ENCODE measurements at regions not wholly inside any gene's neighbourhood (a gene's known extent, or its start where the extent isn't known, plus 50 kb on each side); places are given as distances from the start of the nearest gene placed in this dataset.
A peak's percentile ranks its signal among the peaks of the same experiment; 100 is the strongest.

- H3K9me3 ChIP-seq (ENCODE audit: insufficient read depth, low read depth), result no peaks in the 10 kb centered on the region; the same call in 1 of the 2 replicates
- H3F3A ChIP-seq (ENCODE audit: insufficient read depth, low read depth), result peaks cover 7% of the 10 kb centered on the region; the same call in 1 of the 2 replicates
- ChIA-PET POLR2A (ENCODE audit: unreplicated experiment) (no interaction called here), CTCF (no interaction called here)
- no peak overlapping the region for H3K4me2 ChIP-seq
- no peaks in the 10 kb centered on the region for H4K20me1 ChIP-seq (ENCODE audit: insufficient read depth)
- no peak overlapping the region for H2AFZ ChIP-seq
- intact Hi-C loops (cut with micrococcal nuclease; ENCODE audit: unreplicated experiment), result no loop called here
- H3K27me3 ChIP-seq (ENCODE audit: insufficient read depth, low read depth), result no peaks in the 10 kb centered on the region
- H3K79me2 ChIP-seq (ENCODE audit: low read depth), result no peaks in the 10 kb centered on the region
- no TSS peak for BruUV-seq (replicated peaks)
- DNase-seq, result no peak
- no peak overlapping the region for H3K27ac ChIP-seq
- H3K4me3 ChIP-seq, result no peak overlapping the region
- no peaks in the 10 kb centered on the region for H3K9me2 ChIP-seq (ENCODE audit: insufficient read depth)
- H3K36me3 ChIP-seq (ENCODE audit: low read depth), result no peaks in the 10 kb centered on the region
- peaks cover 12% of the 10 kb centered on the region for H3K4me1 ChIP-seq (replicated peaks; ENCODE audit: insufficient read depth)
- TF ChIP-seq, protein P1, sequence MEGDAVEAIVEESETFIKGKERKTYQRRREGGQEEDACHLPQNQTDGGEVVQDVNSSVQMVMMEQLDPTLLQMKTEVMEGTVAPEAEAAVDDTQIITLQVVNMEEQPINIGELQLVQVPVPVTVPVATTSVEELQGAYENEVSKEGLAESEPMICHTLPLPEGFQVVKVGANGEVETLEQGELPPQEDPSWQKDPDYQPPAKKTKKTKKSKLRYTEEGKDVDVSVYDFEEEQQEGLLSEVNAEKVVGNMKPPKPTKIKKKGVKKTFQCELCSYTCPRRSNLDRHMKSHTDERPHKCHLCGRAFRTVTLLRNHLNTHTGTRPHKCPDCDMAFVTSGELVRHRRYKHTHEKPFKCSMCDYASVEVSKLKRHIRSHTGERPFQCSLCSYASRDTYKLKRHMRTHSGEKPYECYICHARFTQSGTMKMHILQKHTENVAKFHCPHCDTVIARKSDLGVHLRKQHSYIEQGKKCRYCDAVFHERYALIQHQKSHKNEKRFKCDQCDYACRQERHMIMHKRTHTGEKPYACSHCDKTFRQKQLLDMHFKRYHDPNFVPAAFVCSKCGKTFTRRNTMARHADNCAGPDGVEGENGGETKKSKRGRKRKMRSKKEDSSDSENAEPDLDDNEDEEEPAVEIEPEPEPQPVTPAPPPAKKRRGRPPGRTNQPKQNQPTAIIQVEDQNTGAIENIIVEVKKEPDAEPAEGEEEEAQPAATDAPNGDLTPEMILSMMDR (conservative IDR thresholded peaks at IDR 0.05), result no peak
- TF ChIP-seq EZH2 (IDR thresholded peaks at IDR 0.05; ENCODE audit: low read depth), result no peak
Measured at GRCh38 chr4:100576570-100576969, 58.7 kb upstream of the EMCN start.

DNA sequence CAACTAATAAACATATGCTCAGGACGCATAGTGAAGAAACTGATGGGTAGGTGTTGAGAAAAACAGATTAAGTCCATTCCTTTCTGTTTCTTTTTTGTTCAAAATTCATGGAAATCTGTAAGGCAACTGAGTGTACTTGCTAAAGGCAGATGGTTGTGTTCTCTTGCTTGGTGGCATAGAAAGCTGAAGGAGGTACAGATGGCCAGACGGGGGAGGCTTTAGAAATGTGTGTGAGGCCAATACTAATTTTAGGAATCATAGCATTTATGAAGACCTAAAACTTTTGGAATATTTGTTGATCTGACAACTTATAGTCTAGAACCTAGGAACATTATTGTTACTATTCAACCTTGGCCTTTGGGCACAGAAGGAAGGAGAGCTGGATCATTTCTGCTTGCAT lies 56.8 kb upstream of the EMCN start:
- no peaks in the 10 kb centered on the region for H3F3A ChIP-seq (ENCODE audit: insufficient read depth, low read depth)
- POLR2A ChIA-PET (ENCODE audit: unreplicated experiment), result no interaction called here
- H3K79me2 ChIP-seq (ENCODE audit: low read depth), result no peaks in the 10 kb centered on the region
- no peak for DNase-seq
- H3K9me2 ChIP-seq (ENCODE audit: insufficient read depth), result no peaks in the 10 kb centered on the region
- no peak overlapping the region for H3K27ac ChIP-seq
- no peaks in the 10 kb centered on the region; the same call in 1 of the 2 replicates for H3K9me3 ChIP-seq (ENCODE audit: insufficient read depth, low read depth)
- TF ChIP-seq, protein P1 (conservative IDR thresholded peaks at IDR 0.05), result no peak
- no peak for TF ChIP-seq EZH2 (IDR thresholded peaks at IDR 0.05; ENCODE audit: low read depth)
- no peaks in the 10 kb centered on the region for H3K27me3 ChIP-seq (ENCODE audit: insufficient read depth, low read depth)
- H3K4me3 ChIP-seq, result no peak overlapping the region
- intact Hi-C loops (cut with micrococcal nuclease; ENCODE audit: unreplicated experiment), result no loop called here
- CTCF ChIA-PET, result no interaction called here
- H4K20me1 ChIP-seq (ENCODE audit: insufficient read depth), result no peaks in the 10 kb centered on the region
- BruUV-seq (replicated peaks), result no TSS peak
- no peak overlapping the region for H3K4me2 ChIP-seq
- no peaks in the 10 kb centered on the region for H3K36me3 ChIP-seq (ENCODE audit: low read depth)
- H3K4me1 ChIP-seq (replicated peaks; ENCODE audit: insufficient read depth), result no peaks in the 10 kb centered on the region
- H2AFZ ChIP-seq, result no peak overlapping the region

DNA sequence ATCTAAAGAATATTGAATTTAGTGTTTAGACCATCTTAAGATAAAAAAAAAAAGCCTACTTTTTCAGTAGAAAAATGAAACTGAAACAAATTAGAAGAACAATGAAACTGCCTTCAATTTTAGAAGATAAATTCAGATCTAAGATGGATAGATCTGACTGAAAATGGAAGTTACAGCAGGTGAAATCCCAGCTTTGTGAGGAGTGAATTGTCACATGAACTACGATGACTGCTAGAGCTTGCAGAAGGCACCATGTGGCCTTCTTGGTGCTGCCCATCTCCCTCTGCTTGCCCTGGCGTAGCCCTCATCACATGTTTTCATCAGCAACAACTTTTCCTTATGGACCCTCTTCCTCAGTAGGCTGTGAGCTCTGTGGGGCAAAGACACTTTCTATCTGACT lies 51.4 kb upstream of the EMCN start:
- TF ChIP-seq EZH2 (IDR thresholded peaks at IDR 0.05; ENCODE audit: low read depth), result no peak
- TF ChIP-seq, protein P1 (conservative IDR thresholded peaks at IDR 0.05), result no peak
- no peaks in the 10 kb centered on the region for H3K27me3 ChIP-seq (ENCODE audit: insufficient read depth, low read depth)
- no peak overlapping the region for H3K27ac ChIP-seq
- H3F3A ChIP-seq (ENCODE audit: insufficient read depth, low read depth), result no peaks in the 10 kb centered on the region
- ChIA-PET POLR2A (ENCODE audit: unreplicated experiment) (no interaction called here), CTCF (no interaction called here)
- H3K4me2 ChIP-seq, result no peak overlapping the region
- no peaks in the 10 kb centered on the region for H3K36me3 ChIP-seq (ENCODE audit: low read depth)
- H3K79me2 ChIP-seq (ENCODE audit: low read depth), result no peaks in the 10 kb centered on the region
- intact Hi-C loops (cut with micrococcal nuclease; ENCODE audit: unreplicated experiment), result no loop called here
- no peak overlapping the region for H3K4me3 ChIP-seq
- BruUV-seq (replicated peaks), result no TSS peak
- no peaks in the 10 kb centered on the region for H3K9me3 ChIP-seq (ENCODE audit: insufficient read depth, low read depth)
- H4K20me1 ChIP-seq (ENCODE audit: insufficient read depth), result no peaks in the 10 kb centered on the region
- H2AFZ ChIP-seq, result peak overlapping the region; percentile 57; the same call in 1 of the 2 replicates
- no peak for DNase-seq
- H3K9me2 ChIP-seq (ENCODE audit: insufficient read depth), result no peaks in the 10 kb centered on the region
- no peaks in the 10 kb centered on the region for H3K4me1 ChIP-seq (replicated peaks; ENCODE audit: insufficient read depth)
